Smooth muscle cell (in vitro differentiated cells): ENCODE measurements at regions not wholly inside any gene's neighbourhood (a gene's known extent, or its start where the extent isn't known, plus 50 kb on each side); places are given as distances from the start of the nearest gene placed in this dataset.

Experiments
- DNase-seq: peaks from one replicate; lab custom pipeline; 2025; ENCODE audit not compliant: unreplicated experiment; lab: John Stamatoyannopoulos, UW
- H2AFZ ChIP-seq: fragments of 200-600 bp; sonication (generic); 2 replicates; pipeline ENCODE4 v1.6.0; 2016; ENCODE audit warnings: antibody characterized with exemption, low read depth, mild to moderate bottlenecking
- H3F3A ChIP-seq: fragments of 200-600 bp; sonication (generic); 2 replicates; pipeline ENCODE4 v1.6.0; 2017; ENCODE audit warnings: antibody characterized with exemption, low read depth
- H3K27ac ChIP-seq: fragments of 200-600 bp; sonication (generic); 2 replicates; pipeline ENCODE4 v1.5.1; 2016; ENCODE audit warnings: low read depth, mild to moderate bottlenecking
- H3K27me3 ChIP-seq: fragments of 200-600 bp; sonication (generic); 2 replicates; pipeline ENCODE4 v1.6.1; 2016; ENCODE audit warnings: low read depth, mild to moderate bottlenecking
- H3K36me3 ChIP-seq: fragments of 200-600 bp; sonication (generic); 2 replicates; pipeline ENCODE4 v1.5.1; 2016; ENCODE audit warnings: low read depth
- H3K4me1 ChIP-seq: fragments of 200-600 bp; sonication (generic); 2 replicates; pipeline ENCODE4 v1.5.1; 2016; ENCODE audit warnings: low read depth
- H3K4me2 ChIP-seq: fragments of 200-600 bp; sonication (generic); 2 replicates; pipeline ENCODE4 v1.6.0; 2016; ENCODE audit warnings: mild to moderate bottlenecking
- H3K4me3 ChIP-seq: fragments of 200-600 bp; sonication (generic); 2 replicates; pipeline ENCODE4 v1.5.1; 2016; ENCODE audit warnings: mild to moderate bottlenecking
- H3K79me2 ChIP-seq: fragments of 200-600 bp; sonication (generic); 2 replicates; pipeline ENCODE4 v1.6.0; 2016; ENCODE audit warnings: low read depth, mild to moderate bottlenecking
- H3K9ac ChIP-seq: fragments of 200-600 bp; sonication (generic); 2 replicates; pipeline ENCODE4 v1.6.0; 2016; ENCODE audit warnings: low read depth
- H3K9me3 ChIP-seq: fragments of 200-600 bp; sonication (generic); replicated peaks from 2 replicates; pipeline ENCODE4 v1.5.1; 2016; ENCODE audit warnings: low read depth
- H4K20me1 ChIP-seq: fragments of 200-600 bp; sonication (generic); 2 replicates; pipeline ENCODE4 v1.6.0; 2016; ENCODE audit warnings: low read depth
- CTCF ChIP-seq: fragments of 200-600 bp; sonication (generic); IDR thresholded peaks from 2 replicates; pipeline ENCODE4 v1.5.1; 2017; ENCODE audit warnings: borderline replicate concordance, mild to moderate bottlenecking, antibody characterized with exemption; ENCODE audit not compliant: insufficient read depth, poor library complexity, severe bottlenecking
- WGBS: methylation state at CpG from one replicate; pipeline ENCODE4 v1.1.7; 2016; ENCODE audit warnings: low lambda C conversion rate; 5-methylcytosine and 5-hydroxymethylcytosine counted together

- H3K79me2 ChIP-seq: no peaks in the 10 kb centered on the region
- H3K9me3 ChIP-seq: no peaks in the 10 kb centered on the region
- no peak for TF ChIP-seq CTCF
- H3K36me3 ChIP-seq: no peaks in the 10 kb centered on the region
- WGBS: 79% methylated on average over 3 of the region's 3 CpGs
- no peak for DNase-seq
- H3K4me2 ChIP-seq: no peak overlapping the region
- no peaks in the 10 kb centered on the region for H3F3A ChIP-seq
- no peaks in the 10 kb centered on the region for H3K4me1 ChIP-seq
- no peaks in the 10 kb centered on the region for H4K20me1 ChIP-seq
- H3K27ac ChIP-seq: no peak overlapping the region
- peak overlapping the region; percentile 68 for H2AFZ ChIP-seq
- H3K4me3 ChIP-seq: no peak overlapping the region
- H3K9ac ChIP-seq: no peak overlapping the region
- no peaks in the 10 kb centered on the region for H3K27me3 ChIP-seq
Observed at GRCh38 chr6:113464536-113464935, 392.6 kb upstream of the MARCKS start.

- H2AFZ ChIP-seq: peak overlapping the region; percentile 68
- no peaks in the 10 kb centered on the region for H3K79me2 ChIP-seq
- no peaks in the 10 kb centered on the region for H4K20me1 ChIP-seq
- H3F3A ChIP-seq: no peaks in the 10 kb centered on the region
- DNase-seq: no peak
- H3K9ac ChIP-seq: no peak overlapping the region
- no peak for TF ChIP-seq CTCF
- H3K27me3 ChIP-seq: no peaks in the 10 kb centered on the region
- no peak overlapping the region for H3K4me2 ChIP-seq
- H3K4me3 ChIP-seq: no peak overlapping the region
- H3K9me3 ChIP-seq: no peaks in the 10 kb centered on the region
- WGBS: 66% methylated on average over 3 of the region's 3 CpGs
- no peaks in the 10 kb centered on the region for H3K36me3 ChIP-seq
- H3K4me1 ChIP-seq: no peaks in the 10 kb centered on the region
- H3K27ac ChIP-seq: no peak overlapping the region
Observed at GRCh38 chr6:113464960-113465359, 392.2 kb upstream of the MARCKS start.

GRCh38 chr6:113466526-113466925, 390.6 kb upstream of the MARCKS start:
- Histone ChIP-seq H3K4me3 (no peak overlapping the region), H2AFZ (no peak overlapping the region), H3K27me3 (no peaks in the 10 kb centered on the region), H3K4me1 (no peaks in the 10 kb centered on the region), H3F3A (no peaks in the 10 kb centered on the region), H4K20me1 (no peaks in the 10 kb centered on the region), H3K9me3 (no peaks in the 10 kb centered on the region), H3K4me2 (no peak overlapping the region), H3K79me2 (no peaks in the 10 kb centered on the region), H3K9ac (no peak overlapping the region), H3K36me3 (no peaks in the 10 kb centered on the region), H3K27ac (no peak overlapping the region)
- WGBS: 86% methylated on average over 4 of the region's 4 CpGs
- no peak for TF ChIP-seq CTCF
- no peak for DNase-seq

GRCh38 chr6:113475392-113475791, 381.8 kb upstream of the MARCKS start:
- Histone ChIP-seq H3K27ac (no peak overlapping the region), H2AFZ (no peak overlapping the region), H3K4me3 (no peak overlapping the region)

More at GRCh38 chr6:113475392-113475791, 381.8 kb upstream of the MARCKS start:
- Histone ChIP-seq H3K4me2 (no peak overlapping the region), H4K20me1 (no peaks in the 10 kb centered on the region), H3F3A (no peaks in the 10 kb centered on the region), H3K4me1 (no peaks in the 10 kb centered on the region), H3K79me2 (no peaks in the 10 kb centered on the region), H3K27me3 (no peaks in the 10 kb centered on the region), H3K9me3 (no peaks in the 10 kb centered on the region), H3K36me3 (no peaks in the 10 kb centered on the region), H3K9ac (no peak overlapping the region)
- WGBS: 100% methylated on average over 1 of the region's 1 CpG
- no peak for DNase-seq
- TF ChIP-seq CTCF: no peak
